ENCODE measurements at regions not wholly inside any gene's neighbourhood (a gene's known extent, or its start where the extent isn't known, plus 50 kb on each side); places are given as distances from the start of the nearest gene placed in this dataset.

DNA sequence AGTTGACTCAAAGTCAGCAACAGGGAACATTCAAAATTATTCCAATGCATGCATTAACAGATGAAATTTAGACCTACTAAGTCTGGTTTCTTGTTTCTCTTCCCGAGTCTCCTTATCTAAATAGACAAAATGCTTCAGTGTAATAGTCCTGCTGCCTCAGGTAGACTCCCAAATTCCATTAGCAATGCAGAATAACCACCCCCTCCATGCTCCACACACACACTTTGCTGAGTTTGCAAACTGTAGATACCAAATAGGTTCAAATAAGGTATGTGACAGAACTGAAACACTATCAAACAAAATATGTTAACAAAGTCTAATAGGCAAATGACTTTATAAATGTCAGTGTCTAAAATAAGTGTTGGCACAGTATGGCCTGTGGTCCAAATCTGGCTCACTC is 451.1 kb upstream of the SOX5 start (continued):
- TF ChIP-seq, protein P1, sequence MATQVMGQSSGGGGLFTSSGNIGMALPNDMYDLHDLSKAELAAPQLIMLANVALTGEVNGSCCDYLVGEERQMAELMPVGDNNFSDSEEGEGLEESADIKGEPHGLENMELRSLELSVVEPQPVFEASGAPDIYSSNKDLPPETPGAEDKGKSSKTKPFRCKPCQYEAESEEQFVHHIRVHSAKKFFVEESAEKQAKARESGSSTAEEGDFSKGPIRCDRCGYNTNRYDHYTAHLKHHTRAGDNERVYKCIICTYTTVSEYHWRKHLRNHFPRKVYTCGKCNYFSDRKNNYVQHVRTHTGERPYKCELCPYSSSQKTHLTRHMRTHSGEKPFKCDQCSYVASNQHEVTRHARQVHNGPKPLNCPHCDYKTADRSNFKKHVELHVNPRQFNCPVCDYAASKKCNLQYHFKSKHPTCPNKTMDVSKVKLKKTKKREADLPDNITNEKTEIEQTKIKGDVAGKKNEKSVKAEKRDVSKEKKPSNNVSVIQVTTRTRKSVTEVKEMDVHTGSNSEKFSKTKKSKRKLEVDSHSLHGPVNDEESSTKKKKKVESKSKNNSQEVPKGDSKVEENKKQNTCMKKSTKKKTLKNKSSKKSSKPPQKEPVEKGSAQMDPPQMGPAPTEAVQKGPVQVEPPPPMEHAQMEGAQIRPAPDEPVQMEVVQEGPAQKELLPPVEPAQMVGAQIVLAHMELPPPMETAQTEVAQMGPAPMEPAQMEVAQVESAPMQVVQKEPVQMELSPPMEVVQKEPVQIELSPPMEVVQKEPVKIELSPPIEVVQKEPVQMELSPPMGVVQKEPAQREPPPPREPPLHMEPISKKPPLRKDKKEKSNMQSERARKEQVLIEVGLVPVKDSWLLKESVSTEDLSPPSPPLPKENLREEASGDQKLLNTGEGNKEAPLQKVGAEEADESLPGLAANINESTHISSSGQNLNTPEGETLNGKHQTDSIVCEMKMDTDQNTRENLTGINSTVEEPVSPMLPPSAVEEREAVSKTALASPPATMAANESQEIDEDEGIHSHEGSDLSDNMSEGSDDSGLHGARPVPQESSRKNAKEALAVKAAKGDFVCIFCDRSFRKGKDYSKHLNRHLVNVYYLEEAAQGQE (IDR thresholded peaks at IDR 0.05; ENCODE audit: low read depth): no peak
- TF ChIP-seq, protein P2, sequence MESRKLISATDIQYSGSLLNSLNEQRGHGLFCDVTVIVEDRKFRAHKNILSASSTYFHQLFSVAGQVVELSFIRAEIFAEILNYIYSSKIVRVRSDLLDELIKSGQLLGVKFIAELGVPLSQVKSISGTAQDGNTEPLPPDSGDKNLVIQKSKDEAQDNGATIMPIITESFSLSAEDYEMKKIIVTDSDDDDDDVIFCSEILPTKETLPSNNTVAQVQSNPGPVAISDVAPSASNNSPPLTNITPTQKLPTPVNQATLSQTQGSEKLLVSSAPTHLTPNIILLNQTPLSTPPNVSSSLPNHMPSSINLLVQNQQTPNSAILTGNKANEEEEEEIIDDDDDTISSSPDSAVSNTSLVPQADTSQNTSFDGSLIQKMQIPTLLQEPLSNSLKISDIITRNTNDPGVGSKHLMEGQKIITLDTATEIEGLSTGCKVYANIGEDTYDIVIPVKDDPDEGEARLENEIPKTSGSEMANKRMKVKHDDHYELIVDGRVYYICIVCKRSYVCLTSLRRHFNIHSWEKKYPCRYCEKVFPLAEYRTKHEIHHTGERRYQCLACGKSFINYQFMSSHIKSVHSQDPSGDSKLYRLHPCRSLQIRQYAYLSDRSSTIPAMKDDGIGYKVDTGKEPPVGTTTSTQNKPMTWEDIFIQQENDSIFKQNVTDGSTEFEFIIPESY (IDR thresholded peaks at IDR 0.05; ENCODE audit: extremely low read depth, insufficient replicate concordance, low read length): no peak

DNA sequence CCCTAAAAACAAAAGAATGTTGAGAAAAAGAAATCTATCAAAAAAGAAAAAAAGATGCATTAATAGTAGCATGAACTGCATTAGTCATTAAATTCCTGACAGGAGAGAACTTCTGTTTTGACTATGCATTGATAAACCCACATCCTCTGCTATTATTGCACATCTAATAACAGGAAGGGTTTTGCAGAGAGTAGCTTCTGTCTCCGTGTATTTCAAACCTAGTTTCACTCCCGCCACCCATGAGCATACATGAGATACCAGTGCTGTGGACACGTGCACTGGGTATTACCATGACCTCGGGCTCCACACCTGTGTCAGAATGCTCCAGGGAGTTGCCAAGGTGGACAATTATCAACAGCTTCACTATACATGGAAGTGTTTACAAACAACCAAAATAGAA is 449.1 kb upstream of the SOX5 start:
- no peak overlapping the region for H3K4me2 ChIP-seq (ENCODE audit: low read length)
- CTCF ChIA-PET: no interaction called here
- H3K9ac ChIP-seq (ENCODE audit: low read length): no peak overlapping the region
- no peak overlapping the region for H3K27ac ChIP-seq (ENCODE audit: low read depth, low read length)
- no peaks in the 10 kb centered on the region for H4K20me1 ChIP-seq (ENCODE audit: insufficient read depth)
- no peaks in the 10 kb centered on the region for H3K4me1 ChIP-seq (ENCODE audit: control insufficient read depth in 1 of 2, insufficient read depth in 2 of 2, low read length in 2 of 2)
- ATAC-seq (no peak), DNase-seq (ENCODE audit: low read depth, low spot score) (no peak)
- TF ChIP-seq, protein P3, sequence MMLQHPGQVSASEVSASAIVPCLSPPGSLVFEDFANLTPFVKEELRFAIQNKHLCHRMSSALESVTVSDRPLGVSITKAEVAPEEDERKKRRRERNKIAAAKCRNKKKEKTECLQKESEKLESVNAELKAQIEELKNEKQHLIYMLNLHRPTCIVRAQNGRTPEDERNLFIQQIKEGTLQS (IDR thresholded peaks at IDR 0.05): no peak
- TF ChIP-seq SRF (IDR thresholded peaks at IDR 0.05; ENCODE audit: low read depth): no peak
- no peak for TF ChIP-seq CBX3 (IDR thresholded peaks at IDR 0.05; ENCODE audit: low read depth)
- TF ChIP-seq SP1 (IDR thresholded peaks at IDR 0.05; ENCODE audit: low read depth): no peak
- no peak for TF ChIP-seq CEBPB (IDR thresholded peaks at IDR 0.05; ENCODE audit: low read depth)
- no peak for TF ChIP-seq SIN3A (IDR thresholded peaks at IDR 0.05; ENCODE audit: low read depth)
- no peak for TF ChIP-seq RAD21 (IDR thresholded peaks at IDR 0.05; ENCODE audit: low read depth)
- TF ChIP-seq ZNF274 (IDR thresholded peaks at IDR 0.05; ENCODE audit: low read depth, low read length): no peak
- no peak for TF ChIP-seq POLR2AphosphoS5 (IDR thresholded peaks at IDR 0.05; ENCODE audit: low read depth, low read length)
- TF ChIP-seq EZH2phosphoT487 (IDR thresholded peaks at IDR 0.05; ENCODE audit: borderline replicate concordance): no peak
- TF ChIP-seq POLR2A (IDR thresholded peaks at IDR 0.05; ENCODE audit: borderline replicate concordance, extremely low read depth, insufficient read depth, insufficient read length): no peak
- no peak for TF ChIP-seq EGR1 (IDR thresholded peaks at IDR 0.05; ENCODE audit: low read depth)
- no peak for TF ChIP-seq ELF1 (IDR thresholded peaks at IDR 0.05; ENCODE audit: borderline replicate concordance, low read depth)
- no peak for TF ChIP-seq YY1 (IDR thresholded peaks at IDR 0.05; ENCODE audit: extremely low read depth, insufficient replicate concordance, low read depth, low read length)
- TF ChIP-seq, protein P4, sequence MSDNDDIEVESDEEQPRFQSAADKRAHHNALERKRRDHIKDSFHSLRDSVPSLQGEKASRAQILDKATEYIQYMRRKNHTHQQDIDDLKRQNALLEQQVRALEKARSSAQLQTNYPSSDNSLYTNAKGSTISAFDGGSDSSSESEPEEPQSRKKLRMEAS (IDR thresholded peaks at IDR 0.05): no peak
- RAD21 ChIA-PET (ENCODE audit: low non-redundant PET in 1 of 2, low total read pairs in 2 of 2, uncharacterized antibody in 2 of 2, unreplicated experiment in 2 of 2): no interaction called here
- H3K9me3 ChIP-seq (ENCODE audit: control insufficient read depth in 1 of 2, insufficient read depth in 1 of 2, low read depth in 1 of 2, low read length in 2 of 2): peaks cover 13 to 34% of the 10 kb centered on the region in 2 experiments; a peak in 2 of 4 replicates
- H3K79me2 ChIP-seq (ENCODE audit: insufficient read depth, low read length): no peaks in the 10 kb centered on the region
- H2AFZ ChIP-seq (ENCODE audit: low read depth, low read length, poor library complexity, severe bottlenecking): no peak overlapping the region
- intact Hi-C loops (cut with micrococcal nuclease): no loop called here
- BruUV-seq (replicated peaks): no TSS peak
- H3K4me3 ChIP-seq (replicated peaks in 1 of 2; ENCODE audit: low read depth in 1 of 2, low read length in 2 of 2): no peak overlapping the region
- H3K9me2 ChIP-seq (ENCODE audit: insufficient read depth): no peaks in the 10 kb centered on the region
- POLR2A ChIA-PET: no interaction called here
- no peaks in the 10 kb centered on the region for H3K27me3 ChIP-seq (ENCODE audit: insufficient read depth, low read length)
- no peaks in the 10 kb centered on the region for H3K36me3 ChIP-seq (ENCODE audit: control insufficient read depth in 1 of 2, insufficient read depth in 2 of 2, low read length in 2 of 2)

Measured in HCT116 (cell line).